HAP-1 (cell line): ENCODE measurements at regions not wholly inside any gene's neighbourhood (a gene's known extent, or its start where the extent isn't known, plus 50 kb on each side); places are given as distances from the start of the nearest gene placed in this dataset.
"Not testable (repeated sequence)": the region's sequence is repeated elsewhere in the genome, so short reads cannot be mapped to it uniquely, and the experiment has no call there.

Experiments
- DNase-seq, 2 experiments: peaks; one replicate each; pipeline ENCODE4 v3.0.0-alpha.2; 2016 to 2020; ENCODE audit warnings: low spot score in 2 of 2
- H3K27me3 ChIP-seq: fragments of 250-450 bp; sonication (Bioruptor Pico); 2 replicates; pipeline ENCODE4 v1.5.1; 2020; ENCODE audit warnings: low read depth, mild to moderate bottlenecking, moderate library complexity
- H3K36me3 ChIP-seq: fragments of 250-450 bp; sonication (Bioruptor Pico); replicated peaks from 2 replicates; pipeline ENCODE4 v1.5.1; 2020; ENCODE audit warnings: mild to moderate bottlenecking
- H3K4me1 ChIP-seq: fragments of 250-450 bp; sonication (Bioruptor Pico); 2 replicates; pipeline ENCODE4 v1.5.1; 2020; ENCODE audit warnings: mild to moderate bottlenecking
- H3K4me3 ChIP-seq: fragments of 250-450 bp; sonication (Bioruptor Pico); 2 replicates; pipeline ENCODE4 v1.5.1; 2020; ENCODE audit warnings: mild to moderate bottlenecking, moderate library complexity
- H3K9me3 ChIP-seq: fragments of 250-450 bp; sonication (Bioruptor Pico); 2 replicates; pipeline ENCODE4 v1.5.1; 2020; ENCODE audit warnings: mild to moderate bottlenecking, moderate library complexity
- in situ Hi-C: fragments of 300-500 bp; cut with MboI; formaldehyde crosslinking; loops from 3 replicates; pipeline ENCODE4 v1.14.3; 2020; ENCODE audit warnings: low sequenced_read_pairs, inconsistent platforms, mixed read lengths

DNA sequence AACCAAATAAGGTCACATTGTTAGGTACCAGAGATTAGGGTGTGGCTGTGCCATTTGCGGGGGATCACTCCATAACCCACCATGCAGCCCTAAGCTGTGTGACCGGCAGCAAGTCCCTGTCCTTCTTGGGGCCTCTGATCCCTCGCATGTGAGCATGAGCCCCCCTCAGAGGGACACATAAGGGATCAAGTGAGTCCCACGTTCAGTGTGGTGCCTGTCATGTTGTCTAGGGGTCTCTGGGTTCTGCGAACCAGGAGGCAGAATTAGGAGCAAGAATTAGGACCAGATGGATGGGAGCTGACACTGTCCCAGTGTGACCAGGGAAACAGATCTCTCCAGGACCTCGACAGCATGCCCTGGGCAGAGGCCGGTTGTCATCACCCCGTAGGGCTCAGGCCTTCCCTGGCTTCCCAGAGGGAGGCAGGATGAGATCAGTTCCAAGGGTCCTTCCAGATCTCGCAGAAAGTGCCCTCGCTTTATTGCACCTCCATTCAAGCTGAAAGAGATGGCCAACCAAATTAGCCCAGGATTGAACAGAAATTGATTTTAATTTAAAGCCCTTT, 113.2 kb upstream of the OTOS start:
- in situ Hi-C loops, result no loop called here
- no peak for DNase-seq
- H3K4me1 ChIP-seq, result no peaks in the 10 kb centered on the region

DNA sequence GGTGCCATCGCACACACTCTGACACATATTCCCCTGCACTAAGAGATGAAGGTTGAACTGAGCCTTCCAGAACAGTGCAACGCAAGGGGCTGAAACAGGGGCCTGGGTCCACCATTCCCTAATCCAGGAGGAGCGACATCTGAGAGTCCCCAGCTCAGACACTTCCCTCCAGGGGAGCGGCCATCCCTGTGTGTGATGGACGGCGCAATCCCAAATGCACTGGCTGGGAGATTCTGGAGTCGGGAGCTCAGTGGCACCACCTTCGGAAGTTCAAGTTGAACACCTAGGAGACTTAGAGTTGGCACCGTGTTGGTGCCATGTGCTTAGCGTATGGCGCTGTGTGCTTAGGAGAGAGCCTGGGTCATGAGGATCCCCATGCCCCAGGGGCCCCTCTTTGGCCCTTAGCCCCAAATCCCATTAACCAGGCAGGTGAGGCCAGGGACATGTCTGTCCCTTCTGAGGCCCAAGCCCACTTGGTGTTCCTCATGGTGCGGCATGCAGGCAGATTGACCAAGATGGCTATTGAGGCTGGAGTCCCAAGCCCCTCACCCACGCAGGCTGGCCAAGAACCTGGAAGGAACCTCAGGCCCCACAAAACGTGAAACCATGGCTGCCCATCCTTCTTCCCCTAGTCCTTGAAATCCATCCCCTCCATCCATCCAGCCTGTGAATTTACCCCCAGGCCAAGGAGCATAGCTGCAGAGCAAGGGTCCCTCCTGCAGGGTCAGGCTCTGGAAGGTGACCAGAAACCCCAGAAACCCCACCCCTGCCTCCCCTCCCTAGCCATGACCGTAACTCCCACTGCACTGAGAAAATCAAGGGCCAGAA, 114.1 kb upstream of the OTOS start:
- no peak for DNase-seq
- Histone ChIP-seq H3K36me3 (no peaks in the 10 kb centered on the region), H3K9me3 (no peaks in the 10 kb centered on the region), H3K4me1 (no peaks in the 10 kb centered on the region), H3K4me3 (no peak overlapping the region), H3K27me3 (no peaks in the 10 kb centered on the region)
- in situ Hi-C loops, result no loop called here

More for the DNA sequence above, 113.2 kb upstream of the OTOS start:
- Histone ChIP-seq H3K9me3 (no peaks in the 10 kb centered on the region), H3K4me3 (no peak overlapping the region), H3K36me3 (no peaks in the 10 kb centered on the region), H3K27me3 (no peaks in the 10 kb centered on the region)

DNA sequence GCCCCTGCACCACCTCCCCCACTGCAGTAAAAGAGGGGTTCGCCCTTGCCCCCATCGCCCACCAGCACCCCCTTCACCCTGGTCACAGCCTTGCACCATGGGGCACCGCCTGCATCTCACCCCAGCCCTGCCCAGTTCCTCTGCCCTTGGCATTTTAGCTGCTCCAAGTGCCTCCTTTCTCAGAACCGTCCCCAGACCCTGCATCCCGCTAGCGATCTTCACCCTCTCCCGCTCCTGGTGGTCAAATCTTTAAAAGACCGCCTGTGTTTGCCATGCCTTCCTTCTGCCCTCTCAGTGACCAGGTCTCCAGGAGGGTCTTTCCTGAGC, 114.7 kb upstream of the OTOS start:
- no peaks in the 10 kb centered on the region for H3K36me3 ChIP-seq
- H3K9me3 ChIP-seq, result no peaks in the 10 kb centered on the region
- in situ Hi-C loops, result no loop called here
- no peaks in the 10 kb centered on the region for H3K4me1 ChIP-seq
- no peak overlapping the region for H3K4me3 ChIP-seq
- DNase-seq, result no peak
- no peaks in the 10 kb centered on the region for H3K27me3 ChIP-seq

DNA sequence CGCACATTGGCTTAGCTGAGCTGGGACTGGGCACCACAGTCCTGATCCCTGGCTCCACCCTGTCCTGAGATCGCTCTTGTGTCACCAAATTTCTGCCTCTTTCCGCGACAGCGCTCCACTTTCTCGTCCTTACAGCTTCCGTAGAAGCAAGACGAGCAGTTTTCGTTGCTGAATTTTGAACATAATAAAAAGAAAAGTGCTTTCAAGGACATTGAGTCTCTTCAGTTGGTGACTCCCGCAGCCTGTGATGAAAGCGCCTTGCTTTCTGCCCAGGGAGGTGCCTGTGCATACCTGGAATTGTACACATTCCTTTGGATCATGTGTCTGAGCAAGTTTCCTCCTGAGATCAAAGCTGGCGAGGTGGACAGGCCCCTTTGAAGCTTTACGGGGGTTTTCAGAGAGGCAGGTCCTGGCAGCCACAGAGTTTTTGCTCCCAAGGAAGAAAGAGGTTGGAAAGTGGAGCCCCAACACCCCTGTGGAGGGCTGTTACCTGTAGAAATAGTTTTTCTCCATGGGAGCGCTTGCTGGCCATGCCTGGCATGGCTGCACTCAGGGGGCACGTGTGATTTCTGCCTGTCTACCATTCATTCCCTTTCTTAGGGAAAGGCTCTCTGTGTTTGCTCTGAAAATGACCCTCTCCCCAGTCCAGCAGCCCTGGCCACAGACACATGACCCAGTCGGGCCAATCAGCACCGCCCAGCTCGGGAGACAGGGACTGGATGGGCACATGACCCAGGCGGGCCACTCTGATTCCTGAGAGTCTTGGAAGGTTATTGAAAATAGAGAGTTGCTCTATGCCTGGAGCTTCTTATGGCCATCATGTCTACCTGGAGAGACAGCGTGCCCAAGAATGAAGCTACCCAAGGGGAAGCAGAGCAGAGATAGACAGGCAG, 115.6 kb upstream of the OTOS start:
- no peak for DNase-seq

DNA sequence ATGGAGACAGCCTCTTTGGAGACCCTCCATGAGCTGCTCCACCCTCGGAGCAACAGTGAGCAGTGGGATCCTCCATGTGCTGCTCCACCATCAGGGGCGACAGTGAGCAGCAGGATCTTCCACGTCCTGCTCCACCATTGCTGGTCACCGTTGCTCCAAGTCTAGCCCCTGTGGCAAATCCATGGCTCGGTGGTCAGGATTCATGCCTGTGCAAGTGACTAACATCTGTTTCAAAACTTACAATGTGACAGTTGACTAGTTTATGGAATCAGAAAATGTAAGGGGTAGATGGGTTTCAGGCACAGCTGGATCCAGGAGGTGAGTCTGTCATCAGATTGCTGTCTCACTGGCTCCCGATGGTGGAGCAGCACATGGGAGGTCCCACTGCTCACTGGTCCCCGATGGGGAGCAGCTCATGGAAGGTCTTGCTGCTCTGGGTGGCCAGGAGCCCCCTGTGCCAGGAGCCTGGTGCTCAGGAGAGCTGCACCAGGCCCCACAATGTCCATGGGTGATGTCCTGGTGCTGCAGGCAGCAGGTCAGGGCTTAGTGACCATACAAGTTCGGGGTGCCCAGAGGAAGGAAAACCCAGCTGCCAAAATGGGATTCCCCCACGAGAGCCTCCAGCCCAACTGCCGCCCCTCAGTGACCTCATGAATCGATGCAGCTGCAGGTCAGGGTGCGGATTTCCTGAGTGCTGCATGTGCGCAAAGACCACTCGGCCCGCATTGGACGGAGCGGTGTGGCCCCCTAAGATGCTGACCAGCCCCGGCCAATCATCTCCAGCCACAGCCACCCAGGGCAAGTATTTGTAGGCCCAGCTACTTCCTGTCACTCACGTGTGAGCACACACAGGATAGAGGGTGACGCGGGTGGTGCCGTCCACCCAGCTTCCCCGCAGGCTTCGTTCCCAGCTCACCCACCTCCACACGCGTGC, 116.5 kb upstream of the OTOS start:
- Histone ChIP-seq H3K4me3 (no peak overlapping the region), H3K36me3 (no peaks in the 10 kb centered on the region), H3K27me3 (no peaks in the 10 kb centered on the region), H3K9me3 (no peaks in the 10 kb centered on the region), H3K4me1 (no peaks in the 10 kb centered on the region)
- in situ Hi-C loops, result no loop called here
- no peak for DNase-seq

More for the DNA sequence above, 115.6 kb upstream of the OTOS start:
- no peaks in the 10 kb centered on the region for H3K27me3 ChIP-seq
- no peak overlapping the region for H3K4me3 ChIP-seq
- no peaks in the 10 kb centered on the region for H3K9me3 ChIP-seq
- H3K36me3 ChIP-seq, result no peaks in the 10 kb centered on the region
- in situ Hi-C loops, result no loop called here
- no peaks in the 10 kb centered on the region for H3K4me1 ChIP-seq

DNA sequence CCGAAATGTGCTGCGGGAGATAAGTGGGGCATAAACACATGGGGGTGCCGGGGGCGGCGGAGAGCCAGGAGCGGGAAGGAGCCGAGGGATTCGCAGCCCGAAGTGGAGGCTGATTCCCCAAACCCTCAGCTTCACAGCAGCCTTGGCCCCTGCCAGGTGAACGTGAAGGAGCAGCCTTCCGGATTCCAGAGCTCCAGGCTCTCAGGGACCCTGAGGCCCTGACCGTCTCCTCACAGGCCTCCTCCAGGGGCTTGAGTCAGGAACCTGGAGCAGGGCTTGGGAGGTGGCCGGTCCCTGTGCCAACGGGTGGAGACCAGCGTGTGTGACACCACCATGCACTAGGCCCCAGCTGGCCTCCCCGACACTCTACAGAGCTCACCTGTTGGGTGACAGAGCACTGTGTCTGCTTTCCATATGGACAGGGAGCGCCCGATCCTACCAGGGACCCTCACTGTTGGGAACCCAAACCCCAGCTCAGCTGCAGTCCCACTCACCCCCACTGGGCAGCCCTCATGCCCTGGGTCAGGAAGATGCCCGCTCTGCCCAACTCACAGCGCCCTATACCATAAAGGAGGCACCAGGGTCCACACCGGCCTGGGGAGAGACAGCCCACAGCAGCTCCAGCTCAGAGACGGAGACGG, 117.6 kb upstream of the OTOS start:
- DNase-seq, result no peak
- H3K4me1 ChIP-seq, result no peaks in the 10 kb centered on the region
- no peak overlapping the region for H3K4me3 ChIP-seq
- no peaks in the 10 kb centered on the region for H3K9me3 ChIP-seq
- H3K36me3 ChIP-seq, result no peaks in the 10 kb centered on the region
- no peaks in the 10 kb centered on the region for H3K27me3 ChIP-seq
- in situ Hi-C loops, result no loop called here

DNA sequence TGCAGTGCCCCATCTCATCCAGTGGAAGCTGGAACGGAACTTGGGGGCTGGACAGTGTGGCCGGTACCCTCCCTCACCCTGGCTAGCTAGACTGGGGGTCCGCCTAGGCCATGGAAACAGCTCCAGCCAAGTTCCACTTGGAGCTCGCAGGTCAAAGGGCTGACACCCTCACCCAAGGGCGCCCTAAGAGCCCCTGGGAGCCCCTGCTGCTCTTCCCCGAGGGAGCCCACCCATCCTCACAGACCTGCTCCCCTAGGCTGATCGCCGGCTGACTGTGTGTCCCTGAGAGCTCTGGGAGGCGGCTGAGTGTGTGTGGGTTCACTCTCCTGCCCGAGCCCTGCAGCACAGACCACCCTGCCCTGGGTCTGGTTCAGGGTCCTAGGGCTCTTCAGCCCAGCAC, 118.2 kb upstream of the OTOS start:
- Histone ChIP-seq H3K9me3 (no peaks in the 10 kb centered on the region), H3K36me3 (no peaks in the 10 kb centered on the region), H3K4me1 (no peaks in the 10 kb centered on the region), H3K4me3 (no peak overlapping the region), H3K27me3 (no peaks in the 10 kb centered on the region)
- in situ Hi-C loops, result no loop called here
- no peak for DNase-seq

DNA sequence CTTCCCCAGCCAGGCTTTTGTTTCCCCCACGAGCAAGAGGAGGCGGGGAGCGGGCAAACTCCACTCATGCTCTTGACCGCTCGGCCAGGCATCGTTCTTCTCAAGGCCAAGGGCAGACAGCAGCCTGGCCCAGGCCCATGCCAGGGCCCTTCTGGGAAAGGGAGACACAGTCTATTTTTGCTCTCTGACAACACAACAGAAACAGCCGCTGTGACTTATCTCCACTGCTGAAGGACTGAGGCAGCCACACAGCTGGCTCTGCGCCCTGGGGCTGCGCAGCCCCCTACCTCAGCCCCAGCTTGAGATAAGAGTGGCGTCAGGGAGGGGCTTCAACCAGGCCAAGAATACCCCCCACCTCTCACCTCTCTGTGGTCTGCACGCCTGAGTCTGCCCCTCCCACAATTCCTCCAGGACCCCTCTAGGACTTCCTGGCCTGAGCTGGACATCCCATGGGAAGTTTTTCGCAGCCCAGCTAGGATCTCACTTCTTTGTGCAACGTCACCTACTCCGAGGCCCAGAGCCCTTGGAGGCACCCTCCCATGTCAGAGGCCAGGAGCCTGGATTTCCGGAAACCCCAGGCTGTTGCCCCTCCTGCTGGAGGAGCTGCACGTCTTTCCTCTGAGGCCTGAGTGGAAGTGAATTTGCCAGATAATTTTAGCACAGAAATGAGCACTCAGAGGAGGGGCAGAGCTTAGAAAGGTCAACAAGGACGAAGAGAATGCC, 118.9 kb upstream of the OTOS start:
- Histone ChIP-seq H3K4me3 (no peak overlapping the region), H3K9me3 (no peaks in the 10 kb centered on the region), H3K4me1 (no peaks in the 10 kb centered on the region), H3K27me3 (no peaks in the 10 kb centered on the region), H3K36me3 (no peaks in the 10 kb centered on the region)
- in situ Hi-C loops, result no loop called here
- no peak for DNase-seq

DNA sequence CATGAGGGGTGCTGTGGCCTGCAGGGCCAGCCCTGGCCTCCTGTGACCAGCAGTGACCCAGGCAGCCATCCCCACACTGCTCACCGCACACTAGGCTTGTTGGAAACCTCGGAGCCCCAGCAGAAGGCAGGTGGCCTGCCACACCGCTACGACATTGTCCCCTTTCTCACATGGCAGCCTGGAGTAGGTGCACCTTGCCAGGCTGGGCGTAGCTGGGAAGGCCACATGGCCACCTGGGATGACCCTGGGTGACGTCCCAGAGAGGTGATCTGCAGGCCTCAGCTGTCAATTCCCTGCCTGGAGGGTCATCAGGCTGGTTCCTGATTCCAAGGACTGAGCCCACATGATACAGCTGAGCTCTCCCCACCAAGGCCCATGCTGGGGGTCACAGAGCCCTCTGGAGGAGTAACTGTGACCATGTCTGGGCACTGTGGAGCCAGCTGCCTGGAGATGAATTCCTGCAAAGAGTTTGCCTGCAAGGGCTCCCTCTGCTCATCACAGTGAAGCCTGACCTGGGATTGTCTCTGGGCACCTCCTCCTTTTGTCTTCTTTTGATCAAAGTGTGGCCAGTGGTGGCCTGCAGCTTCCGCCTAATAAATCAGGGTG, 119.6 kb upstream of the OTOS start:
- H3K27me3 ChIP-seq, result no peaks in the 10 kb centered on the region
- in situ Hi-C loops, result no loop called here
- DNase-seq, result no peak
- no peaks in the 10 kb centered on the region for H3K4me1 ChIP-seq
- no peaks in the 10 kb centered on the region for H3K9me3 ChIP-seq
- no peak overlapping the region for H3K4me3 ChIP-seq
- no peaks in the 10 kb centered on the region for H3K36me3 ChIP-seq

DNA sequence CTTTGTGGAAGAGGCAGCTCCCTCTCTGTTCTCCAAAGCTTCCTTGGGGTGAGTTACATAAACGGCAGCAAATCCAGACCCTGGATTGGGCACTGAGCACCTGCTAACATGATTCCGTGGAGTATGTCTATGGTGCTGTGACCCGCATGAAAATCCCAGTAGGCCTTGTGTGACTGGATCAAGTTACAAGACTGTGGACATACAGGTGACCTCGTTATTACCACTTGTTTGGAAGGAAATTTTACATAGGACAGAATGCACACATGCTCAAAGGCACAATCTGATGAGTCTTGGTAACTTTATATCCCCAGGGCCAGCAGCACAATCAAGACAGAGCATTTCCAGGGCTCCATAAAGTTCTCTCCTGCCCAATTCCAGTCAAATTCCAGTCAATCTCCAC, 120.2 kb upstream of the OTOS start:
- in situ Hi-C loops, result no loop called here
- Histone ChIP-seq H3K36me3 (no peaks in the 10 kb centered on the region), H3K9me3 (no peaks in the 10 kb centered on the region), H3K27me3 (no peaks in the 10 kb centered on the region), H3K4me3 (no peak overlapping the region), H3K4me1 (no peaks in the 10 kb centered on the region)
- no peak for DNase-seq

DNA sequence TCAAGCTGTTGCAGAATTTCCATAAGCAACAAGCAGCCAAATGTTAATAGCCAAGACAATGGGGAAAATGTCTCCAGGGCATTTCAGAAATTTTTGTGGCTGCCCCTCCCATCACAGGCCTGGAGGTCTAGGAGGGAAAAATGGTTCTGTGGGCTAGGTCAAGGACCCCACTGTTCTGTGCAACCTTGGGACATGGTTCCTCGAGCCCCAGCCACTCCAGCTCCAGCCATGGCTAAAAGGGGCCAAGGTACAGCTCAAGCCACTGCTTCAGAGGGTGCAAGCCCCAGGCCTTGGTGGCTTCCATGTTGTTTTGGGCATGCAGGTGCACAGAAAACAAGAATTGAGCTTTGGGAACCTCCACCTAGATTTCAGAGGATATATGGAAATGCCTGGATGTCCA, 122.1 kb upstream of the OTOS start:
- H3K9me3 ChIP-seq, H3K4me1 ChIP-seq, in situ Hi-C loops, H3K27me3 ChIP-seq, H3K36me3 ChIP-seq, H3K4me3 ChIP-seq, DNase-seq: not testable (repeated sequence)

DNA sequence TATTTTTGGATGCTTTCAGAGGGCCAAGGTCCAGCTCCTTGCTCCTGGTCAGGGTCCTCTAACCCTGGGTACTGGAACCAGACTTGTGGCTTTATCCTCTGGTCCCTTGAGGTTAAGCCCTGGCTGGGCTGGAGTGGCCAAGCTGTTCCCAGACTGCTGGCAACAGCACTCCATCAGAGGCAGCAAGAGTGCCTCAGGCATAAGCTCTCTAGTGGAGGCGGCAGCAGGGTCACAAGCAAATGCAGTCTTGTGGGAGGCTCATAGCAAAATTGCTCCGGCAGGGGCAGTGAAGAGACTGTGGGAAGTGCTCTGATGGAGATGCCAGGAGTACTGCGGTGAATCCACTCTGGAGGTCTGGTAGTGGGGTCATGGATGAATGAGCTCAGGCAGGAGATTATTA, 128.9 kb upstream of the OTOS start:
- Histone ChIP-seq H3K9me3 (peaks cover 11% of the 10 kb centered on the region; the same call in 1 of the 2 replicates), H3K4me3 (no peak overlapping the region), H3K4me1 (no peaks in the 10 kb centered on the region), H3K36me3 (no peaks in the 10 kb centered on the region), H3K27me3 (0 out of 2 replicates have a peak, but pooled peaks cover 2% of the 10 kb centered on the region)
- in situ Hi-C loops, result no loop called here
- no peak for DNase-seq
